Naive thymus-derived CD8-positive, alpha-beta T cell (primary cell): ENCODE measurements at regions not wholly inside any gene's neighbourhood (a gene's known extent, or its start where the extent isn't known, plus 50 kb on each side); places are given as distances from the start of the nearest gene placed in this dataset.
"Not testable (repeated sequence)": the region's sequence is repeated elsewhere in the genome, so short reads cannot be mapped to it uniquely, and the experiment has no call there.

ENCODE experiments used
- ATAC-seq, 2 donors: fragments of 150-1000 bp; cut with Tn5 transposase in 1 of 2; sonication (Bioruptor Pico), chemical (Tn5 transposase) in 1 of 2; 1 replicate in 1 of 2; 2 replicates in 1 of 2; pipeline ENCODE4 v1.10.0; 2021; ENCODE audit warnings: mild to moderate bottlenecking in 2 of 2, moderate library complexity in 2 of 2
- POLR2A ChIA-PET: fragments of 350-600 bp; sonication (Branson Sonifier 250); formaldehyde crosslinking; loops from one replicate; lab custom pipeline; 2021; ENCODE audit warnings: antibody characterized with exemption; lab: Charles Lee
- DNase-seq, 10 donors: peaks; one replicate each; pipeline versions ENCODE4 v3.0.0 to v3.0.0-alpha.2; 2020 to 2022
- H3K27ac Mint-ChIP-seq, 10 donors: one replicate each; pipeline ENCODE4 v1.8.0; 2020 to 2022; ENCODE audit warnings: mild to moderate bottlenecking in 10 of 10, mixed read lengths in 10 of 10, moderate library complexity in 4 of 10, inconsistent platforms in 1 of 10
- H3K27me3 Mint-ChIP-seq, 5 donors: one replicate each; pipeline ENCODE4 v1.8.0; 2021 to 2022; ENCODE audit warnings: mixed read lengths in 5 of 5
- H3K36me3 Mint-ChIP-seq, 3 donors: one replicate each; pipeline ENCODE4 v1.8.0; 2020 to 2022; ENCODE audit warnings: mixed read lengths in 3 of 3, mild to moderate bottlenecking in 2 of 3, inconsistent platforms in 1 of 3
- H3K4me1 Mint-ChIP-seq, 4 donors: one replicate each; pipeline ENCODE4 v1.8.0; 2021 to 2022; ENCODE audit warnings: mixed read lengths in 4 of 4
- H3K4me3 Mint-ChIP-seq, 10 donors: one replicate each; pipeline ENCODE4 v1.8.0; 2020 to 2022; ENCODE audit warnings: mild to moderate bottlenecking in 10 of 10, mixed read lengths in 10 of 10, moderate library complexity in 6 of 10, inconsistent platforms in 1 of 10
- H3K9me3 Mint-ChIP-seq, 9 donors: one replicate each; pipeline ENCODE4 v1.8.0; 2020 to 2022; ENCODE audit warnings: mixed read lengths in 9 of 9, mild to moderate bottlenecking in 3 of 9, inconsistent platforms in 1 of 9, moderate library complexity in 1 of 9

DNA sequence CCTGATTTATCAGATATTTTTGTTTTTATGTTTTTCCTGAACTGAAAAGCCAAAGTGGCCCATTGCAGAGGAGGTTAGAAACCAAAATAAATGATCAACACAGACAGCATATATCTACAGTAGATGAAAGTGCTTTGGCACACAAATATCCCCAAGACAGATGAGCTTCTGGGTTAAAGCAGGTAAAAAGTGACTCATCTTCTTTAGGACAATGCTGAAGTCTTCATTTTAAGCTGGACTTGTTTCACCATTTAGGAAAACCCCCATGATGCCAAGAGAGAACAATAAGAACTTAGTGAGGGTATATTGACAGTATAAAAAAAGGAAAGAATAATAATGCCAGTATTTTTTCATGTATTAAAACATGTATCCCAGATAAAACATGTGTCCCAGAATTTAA lies 100.8 kb upstream of the OR9G4 start:
- no peaks in the 10 kb centered on the region for H3K9me3 Mint-ChIP-seq
- H3K27ac Mint-ChIP-seq, result no peak overlapping the region
- H3K4me1 Mint-ChIP-seq, result no peaks in the 10 kb centered on the region
- H3K36me3 Mint-ChIP-seq, result no peaks in the 10 kb centered on the region
- ATAC-seq (no peak), DNase-seq (no peak)
- no peak overlapping the region for H3K4me3 Mint-ChIP-seq
- POLR2A ChIA-PET, result no interaction called here
- peaks cover 0 to 20% (median 4%) of the 10 kb centered on the region in 5 donors for H3K27me3 Mint-ChIP-seq

DNA sequence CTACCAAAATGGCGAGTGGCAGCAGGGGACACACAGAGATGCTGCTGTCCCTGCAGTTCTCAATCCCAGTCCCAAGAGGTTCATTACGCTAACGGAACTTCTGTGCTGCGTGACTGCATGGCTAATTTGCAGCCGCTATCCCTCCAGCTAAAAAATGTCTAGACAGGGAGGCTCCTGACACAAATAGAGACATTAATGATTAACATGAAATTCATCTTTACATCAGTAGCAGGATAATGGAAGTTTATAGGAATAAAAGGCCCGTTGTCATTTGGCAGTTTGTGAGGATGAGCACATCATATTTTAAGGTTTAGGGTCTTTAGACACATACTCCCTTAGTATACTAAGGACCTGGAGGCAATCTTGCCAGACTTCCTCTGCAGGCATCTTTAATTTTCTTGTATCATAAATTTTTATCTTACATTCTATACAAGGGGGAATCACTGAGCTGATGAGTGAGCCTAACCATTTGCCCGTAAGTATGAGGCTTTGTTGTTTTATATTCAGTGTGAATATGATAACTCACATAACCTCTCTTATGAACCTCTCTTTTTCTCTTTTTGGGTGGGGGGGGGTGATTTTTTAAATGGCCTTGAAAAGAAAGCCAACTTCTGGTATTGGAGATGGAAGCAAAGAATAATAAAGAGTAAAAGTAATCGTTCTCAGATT lies 99.8 kb upstream of the OR9G4 start:
- ATAC-seq, result no peak
- POLR2A ChIA-PET, result no interaction called here
- Mint-ChIP-seq H3K27ac (no peak overlapping the region), H3K36me3 (no peaks in the 10 kb centered on the region), H3K4me3 (no peak overlapping the region), H3K4me1 (no peaks in the 10 kb centered on the region), H3K27me3 (peaks cover 0 to 23% (median 4%) of the 10 kb centered on the region in 5 donors), H3K9me3 (no peaks in the 10 kb centered on the region)
- no peak for DNase-seq

DNA sequence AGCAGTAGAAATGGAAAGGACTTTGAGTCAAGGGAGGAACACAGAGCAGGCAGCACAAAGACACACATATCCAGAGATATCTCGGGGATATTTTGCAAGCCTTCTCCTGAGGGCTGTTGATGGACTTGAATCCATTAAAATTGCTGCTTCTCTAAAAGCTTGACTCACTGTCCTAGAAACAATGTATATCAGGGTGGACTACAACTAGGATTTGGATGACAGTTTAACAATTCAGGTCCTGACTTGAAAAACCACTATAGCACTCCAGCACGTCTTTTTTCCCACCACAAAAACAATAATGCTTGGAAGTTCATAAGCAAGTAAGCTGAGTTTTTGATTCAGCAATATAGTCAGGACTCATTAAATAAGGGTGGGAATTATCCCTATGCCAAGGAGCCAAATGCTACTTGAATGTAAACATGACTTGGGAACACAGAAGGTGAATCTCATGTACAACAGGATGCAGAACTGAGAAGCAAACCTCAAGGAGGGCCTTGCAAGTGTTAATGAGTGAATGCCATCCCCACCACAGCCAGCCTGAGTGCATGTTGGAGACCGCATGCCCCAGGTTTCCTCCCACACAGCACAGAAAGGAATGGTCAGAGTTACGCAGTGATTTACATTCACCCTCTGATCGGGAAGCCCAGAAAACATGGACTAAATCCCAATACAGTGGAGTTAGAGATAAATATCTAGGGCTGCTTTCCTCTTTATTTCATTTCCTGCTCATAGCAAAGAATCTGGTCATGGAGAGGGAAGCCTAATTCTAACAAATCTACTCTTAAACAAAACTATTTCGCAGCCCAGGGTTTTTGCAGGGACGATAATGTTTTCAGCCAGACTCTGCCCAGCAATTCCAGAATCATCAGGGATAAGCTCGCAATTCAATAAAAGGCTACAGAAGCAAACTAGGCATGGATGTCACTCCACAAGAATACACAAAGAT lies 98.4 kb upstream of the OR9G4 start:
- ATAC-seq, result no peak
- POLR2A ChIA-PET, result no interaction called here
- Mint-ChIP-seq H3K4me3 (no peak overlapping the region), H3K9me3 (no peaks in the 10 kb centered on the region), H3K27me3 (peaks cover 0 to 28% (median 2%) of the 10 kb centered on the region in 5 donors), H3K4me1 (no peaks in the 10 kb centered on the region), H3K27ac (no peak overlapping the region), H3K36me3 (no peaks in the 10 kb centered on the region)
- DNase-seq, result no peak

DNA sequence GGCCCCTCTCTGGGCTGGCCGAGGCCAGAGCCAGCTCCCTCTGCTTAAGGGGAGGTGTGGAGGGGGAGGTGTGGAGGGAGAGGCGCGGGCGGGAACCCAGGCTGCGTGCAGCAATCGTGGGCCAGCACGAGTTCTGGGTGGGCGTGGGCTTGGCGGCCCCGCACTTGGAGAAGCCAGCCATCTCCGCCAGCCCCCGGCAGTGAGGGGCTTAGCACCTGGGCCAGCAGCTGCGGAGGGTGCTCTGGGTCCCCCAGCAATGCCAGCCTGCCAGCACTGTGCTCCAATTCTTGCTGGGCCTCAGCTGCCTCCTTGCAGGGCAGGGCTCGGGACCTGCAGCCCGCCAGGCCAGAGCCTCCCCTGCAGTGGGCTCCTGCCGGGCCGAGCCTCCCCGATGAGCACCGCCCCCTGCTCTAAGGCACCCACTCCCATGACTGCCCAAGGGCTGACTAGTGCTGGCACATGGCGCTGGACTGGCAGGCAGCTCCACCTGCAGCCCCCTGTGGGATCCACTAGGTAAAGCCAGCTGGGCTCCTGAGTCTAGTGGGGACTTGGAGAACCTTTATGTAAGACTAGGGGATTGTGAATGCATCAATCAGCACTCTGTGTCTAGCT lies 96.7 kb upstream of the OR9G4 start:
- Mint-ChIP-seq H3K36me3 (no peaks in the 10 kb centered on the region), H3K27me3 (peaks cover 0 to 29% (median 2%) of the 10 kb centered on the region in 5 donors), H3K27ac (no peak overlapping the region), H3K4me3 (no peak overlapping the region), H3K4me1 (peaks cover 0 to 2% (median 0%) of the 10 kb centered on the region in 4 donors), H3K9me3 (no peaks in the 10 kb centered on the region)
- POLR2A ChIA-PET, result no interaction called here
- ATAC-seq (no peak), DNase-seq (no peak)

DNA sequence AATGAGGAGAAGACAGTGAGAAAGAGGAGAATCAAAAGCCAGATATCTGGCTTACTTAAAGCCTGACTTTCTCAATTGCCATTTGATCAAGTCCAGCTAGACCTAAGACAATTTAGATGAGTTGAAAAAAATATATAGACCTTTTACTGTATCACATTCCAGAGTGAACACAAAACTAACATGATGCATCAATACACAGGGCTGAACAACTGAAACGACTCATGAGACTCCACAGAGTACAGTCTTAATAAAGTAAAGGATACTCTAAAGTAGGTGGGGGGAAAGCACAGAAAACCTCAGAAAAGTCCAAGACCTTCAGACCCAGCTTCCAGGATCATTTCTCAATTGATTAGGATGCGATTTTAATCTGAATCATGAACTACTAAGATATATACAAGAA lies 95.3 kb upstream of the OR9G4 start:
- DNase-seq (no peak), ATAC-seq (no peak)
- H3K27me3 Mint-ChIP-seq, result peaks cover 2 to 42% (median 5%) of the 10 kb centered on the region in 5 donors
- POLR2A ChIA-PET, result no interaction called here
- H3K27ac Mint-ChIP-seq, result no peak overlapping the region
- H3K4me1 Mint-ChIP-seq, result peaks cover 0 to 2% (median 0%) of the 10 kb centered on the region in 4 donors
- no peak overlapping the region for H3K4me3 Mint-ChIP-seq
- no peaks in the 10 kb centered on the region for H3K36me3 Mint-ChIP-seq
- no peaks in the 10 kb centered on the region for H3K9me3 Mint-ChIP-seq

DNA sequence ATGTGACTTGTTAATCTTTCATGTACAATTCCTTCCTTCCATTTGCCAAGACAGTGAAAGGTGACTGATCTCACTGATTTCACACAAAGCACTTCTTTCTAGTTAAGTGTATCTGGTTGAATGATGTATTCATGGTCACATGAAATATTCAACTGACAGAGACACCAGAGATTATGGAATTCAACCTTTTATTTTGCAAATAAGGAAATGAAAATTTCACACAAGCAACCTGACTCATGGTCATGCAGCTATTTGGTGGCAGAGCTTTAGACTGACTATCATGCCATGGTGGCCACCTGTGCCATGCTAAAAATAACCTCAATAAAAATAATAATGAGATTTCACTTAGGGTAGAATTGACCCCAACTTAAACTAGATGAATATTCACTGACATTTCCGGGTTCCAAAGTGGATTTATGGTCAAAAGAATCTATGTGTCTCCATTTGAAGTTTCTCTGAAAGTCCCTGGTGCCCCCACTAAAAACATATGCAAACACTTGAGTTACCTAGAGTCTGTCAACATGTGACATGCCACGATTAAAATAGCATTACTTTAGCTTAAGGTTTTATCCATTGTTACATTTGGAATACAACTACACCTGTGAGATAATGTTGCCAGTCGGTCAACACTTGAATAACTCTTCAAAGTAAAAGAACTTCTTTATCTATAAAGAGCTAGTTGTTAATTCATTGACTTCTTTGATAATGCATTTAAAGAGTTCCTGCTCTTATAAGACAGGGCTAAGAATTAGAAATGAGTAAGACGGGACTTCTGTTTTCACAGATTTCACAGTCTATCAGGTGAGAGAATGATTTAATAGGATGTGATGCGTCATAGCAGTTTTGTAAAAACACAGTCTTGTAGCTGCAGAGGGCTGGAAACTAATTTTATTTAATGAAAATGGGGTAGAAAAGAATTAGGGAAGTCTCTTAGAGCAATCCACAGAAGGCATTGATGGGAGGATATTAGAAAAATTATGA lies 94.6 kb upstream of the OR9G4 start:
- H3K9me3 Mint-ChIP-seq, result no peaks in the 10 kb centered on the region
- DNase-seq (no peak), ATAC-seq (no peak)
- no peaks in the 10 kb centered on the region for H3K36me3 Mint-ChIP-seq
- H3K4me1 Mint-ChIP-seq, result peaks cover 0 to 2% (median 0%) of the 10 kb centered on the region in 4 donors
- peaks cover 2 to 42% (median 9%) of the 10 kb centered on the region in 5 donors for H3K27me3 Mint-ChIP-seq
- POLR2A ChIA-PET, result no interaction called here
- no peak overlapping the region for H3K4me3 Mint-ChIP-seq
- no peak overlapping the region for H3K27ac Mint-ChIP-seq

DNA sequence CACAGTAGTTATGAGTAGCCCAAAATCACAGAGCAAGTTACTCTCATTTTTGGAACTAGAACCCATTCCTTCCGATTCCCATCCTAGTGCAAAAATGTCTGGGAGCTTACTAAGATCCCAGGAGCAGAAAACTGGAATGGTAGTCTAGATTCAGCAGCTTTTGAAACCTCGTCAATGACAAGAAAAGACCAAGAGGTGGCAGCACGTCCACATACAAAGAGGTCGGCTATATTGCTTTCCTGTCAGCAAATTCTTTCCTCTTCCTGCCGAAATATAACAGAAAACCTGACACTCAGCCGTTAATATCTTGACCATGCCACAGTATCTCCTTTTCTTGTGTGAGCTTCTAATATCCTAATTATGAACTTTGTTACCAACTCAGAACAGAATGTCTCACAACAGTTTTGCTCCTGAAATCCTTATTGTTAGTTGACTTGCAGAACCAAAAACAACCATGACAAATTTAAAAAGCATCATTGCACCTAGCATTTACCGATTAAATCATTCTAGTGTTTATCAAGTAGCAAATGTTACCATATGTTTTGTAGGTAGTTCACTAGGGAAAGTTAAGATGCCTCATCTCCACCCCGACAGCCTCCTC lies 92.8 kb upstream of the OR9G4 start:
- POLR2A ChIA-PET, result no interaction called here
- no peak overlapping the region for H3K27ac Mint-ChIP-seq
- peaks cover 2 to 34% (median 9%) of the 10 kb centered on the region in 5 donors for H3K27me3 Mint-ChIP-seq
- H3K4me1 Mint-ChIP-seq, result peaks cover 0 to 2% (median 0%) of the 10 kb centered on the region in 4 donors
- H3K9me3 Mint-ChIP-seq, result no peaks in the 10 kb centered on the region
- no peak overlapping the region for H3K4me3 Mint-ChIP-seq
- no peak for ATAC-seq
- DNase-seq, result peak in 4 of 10 donors; percentile 9 to 14 (median 10)
- H3K36me3 Mint-ChIP-seq, result no peaks in the 10 kb centered on the region

DNA sequence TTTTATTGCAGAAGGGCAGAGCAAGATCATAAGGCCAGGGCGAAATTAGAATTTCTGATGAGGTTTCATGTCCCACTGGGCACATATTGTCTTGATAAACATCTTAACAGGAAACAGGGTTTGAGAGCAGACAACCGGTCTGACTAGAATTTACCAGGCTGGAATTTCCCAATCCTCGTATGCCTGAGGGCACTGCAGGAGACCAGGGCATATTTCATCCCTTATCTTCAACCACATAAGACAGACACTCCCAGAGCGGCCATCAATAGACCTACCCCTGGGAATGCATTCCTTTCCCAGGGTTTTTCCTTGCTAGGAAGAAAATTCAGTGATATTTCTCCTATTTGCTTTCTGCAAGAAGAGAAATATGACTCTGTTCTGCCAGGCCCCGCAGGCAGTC lies 78.9 kb upstream of the OR9G4 start:
- H3K27ac Mint-ChIP-seq, H3K4me3 Mint-ChIP-seq, ATAC-seq, H3K4me1 Mint-ChIP-seq, POLR2A ChIA-PET, DNase-seq: not testable (repeated sequence)
- Mint-ChIP-seq H3K27me3 (peaks cover 0 to 21% (median 0%) of the 10 kb centered on the region in 5 donors), H3K9me3 (peaks cover 5 to 49% (median 17%) of the 10 kb centered on the region in 9 donors), H3K36me3 (peaks cover 2 to 27% (median 5%) of the 10 kb centered on the region in 3 donors)

DNA sequence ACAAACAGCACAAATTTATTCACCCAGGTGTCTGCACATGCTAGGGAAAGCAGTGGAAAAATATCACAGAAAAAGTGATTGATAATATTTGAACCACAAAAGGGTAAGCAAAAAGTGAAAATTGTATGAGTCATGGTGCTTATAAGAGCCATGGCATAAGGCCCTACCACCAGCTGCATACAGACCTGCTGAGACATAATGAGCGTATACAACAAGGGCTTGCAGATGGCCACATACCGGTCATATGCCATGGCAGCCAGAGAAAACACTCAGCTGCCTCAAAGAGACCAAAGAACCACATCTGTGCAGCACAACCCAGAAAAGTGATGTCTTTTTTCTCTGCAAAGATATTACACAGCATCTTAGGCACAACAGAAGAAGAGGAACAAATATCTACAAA lies 71.4 kb upstream of the OR9G4 start:
- Mint-ChIP-seq H3K27ac (no peak overlapping the region), H3K36me3 (no peaks in the 10 kb centered on the region), H3K9me3 (peaks cover 0 to 5% (median 1%) of the 10 kb centered on the region in 9 donors)

DNA sequence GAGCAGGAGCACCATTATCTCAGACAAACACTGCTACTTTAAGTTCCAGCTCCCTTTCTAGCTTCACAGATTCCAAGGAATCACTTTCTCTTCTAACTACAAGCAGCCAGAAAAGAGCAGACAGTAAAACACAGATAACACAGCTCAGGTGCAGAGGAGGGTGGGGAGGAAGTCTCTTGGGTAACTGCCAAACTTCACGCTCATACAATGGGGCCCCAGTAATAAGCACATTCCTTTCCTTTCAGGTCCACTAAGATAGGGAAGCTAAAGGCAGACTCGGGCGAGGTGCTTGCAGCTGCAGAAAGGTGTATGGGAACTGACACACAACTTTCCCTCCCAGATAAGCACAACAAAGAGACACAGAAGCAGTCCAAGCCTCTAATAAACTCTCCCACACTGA lies 69.2 kb upstream of the OR9G4 start:
- ATAC-seq (no peak), DNase-seq (no peak)
- Mint-ChIP-seq H3K4me3 (no peak overlapping the region), H3K9me3 (peaks cover 0 to 3% (median 0%) of the 10 kb centered on the region in 9 donors), H3K27ac (no peak overlapping the region), H3K36me3 (no peaks in the 10 kb centered on the region), H3K4me1 (no peaks in the 10 kb centered on the region), H3K27me3 (peaks cover 0 to 2% (median 0%) of the 10 kb centered on the region in 5 donors)
- POLR2A ChIA-PET, result no interaction called here

More for the DNA sequence above, 71.4 kb upstream of the OR9G4 start:
- no peak for ATAC-seq
- H3K4me3 Mint-ChIP-seq, result no peak overlapping the region
- POLR2A ChIA-PET, result no interaction called here
- no peaks in the 10 kb centered on the region for H3K4me1 Mint-ChIP-seq
- H3K27me3 Mint-ChIP-seq, result peaks cover 0 to 4% (median 0%) of the 10 kb centered on the region in 5 donors
- DNase-seq, result no peak

DNA sequence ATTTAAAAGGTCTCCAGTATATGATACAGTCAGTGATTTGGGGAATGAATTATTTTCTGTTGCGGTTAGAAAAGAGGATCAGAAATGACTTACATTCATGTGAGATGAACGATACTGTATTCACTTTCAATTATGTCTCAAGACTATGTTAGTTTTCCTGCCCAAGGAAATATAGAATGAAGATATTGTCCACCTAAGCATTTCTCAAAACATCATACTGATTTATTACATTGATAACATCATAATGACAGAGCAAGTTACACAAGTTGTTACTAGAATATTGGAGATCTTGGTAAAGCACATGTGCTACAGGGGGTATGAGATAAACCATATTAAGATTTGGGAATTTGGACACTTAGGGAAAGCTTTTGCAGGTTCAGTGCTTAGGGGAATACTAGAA lies 67.8 kb upstream of the OR9G4 start:
- DNase-seq (no peak), ATAC-seq (no peak)
- no peak overlapping the region for H3K27ac Mint-ChIP-seq
- no peaks in the 10 kb centered on the region for H3K36me3 Mint-ChIP-seq
- H3K27me3 Mint-ChIP-seq, result peaks cover 0 to 2% (median 0%) of the 10 kb centered on the region in 5 donors
- POLR2A ChIA-PET, result no interaction called here
- H3K9me3 Mint-ChIP-seq, result peaks cover 0 to 3% (median 0%) of the 10 kb centered on the region in 9 donors
- H3K4me3 Mint-ChIP-seq, result no peak overlapping the region
- H3K4me1 Mint-ChIP-seq, result no peaks in the 10 kb centered on the region

DNA sequence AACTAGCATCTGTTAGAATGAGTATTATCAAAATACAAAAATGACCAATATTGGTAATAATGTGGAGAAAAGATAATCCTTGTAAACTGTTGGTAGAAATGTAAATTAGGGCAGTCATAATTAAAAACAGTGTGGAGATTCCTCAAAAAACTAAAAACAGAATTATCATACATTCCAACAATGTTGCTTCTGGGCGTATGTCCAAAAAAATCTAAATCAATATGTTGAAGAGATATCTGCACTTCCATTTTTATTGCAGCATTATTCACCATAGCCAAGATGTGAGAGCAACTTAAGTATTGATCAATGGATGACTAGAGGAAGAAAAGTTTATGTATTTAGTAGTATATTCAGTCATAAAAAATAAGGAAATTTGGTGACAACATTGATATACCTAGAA lies 59.8 kb upstream of the OR9G4 start:
- Mint-ChIP-seq H3K9me3 (peaks cover 0 to 13% (median 8%) of the 10 kb centered on the region in 9 donors), H3K36me3 (no peaks in the 10 kb centered on the region), H3K4me3 (no peak overlapping the region), H3K4me1 (no peaks in the 10 kb centered on the region), H3K27ac (no peak overlapping the region), H3K27me3 (peaks cover 0 to 2% (median 0%) of the 10 kb centered on the region in 5 donors)
- ATAC-seq, result no peak
- DNase-seq, result no peak
- POLR2A ChIA-PET, result no interaction called here
